SK-N-SH (cell line): ENCODE measurements at regions not wholly inside any gene's neighbourhood (a gene's known extent, or its start where the extent isn't known, plus 50 kb on each side); places are given as distances from the start of the nearest gene placed in this dataset.

ENCODE experiments used
- CTCF ChIA-PET: fragments of 300-600, 350-600 bp; formaldehyde crosslinking; extraction: SDS; loops from one replicate; lab custom pipeline; 2021; lab: Yijun Ruan, JAX
- POLR2A ChIA-PET: fragments of 350-600 bp; sonication (Branson Sonifier 250); formaldehyde crosslinking; extraction: SDS; loops from one replicate; lab custom pipeline; 2020; ENCODE audit warnings: antibody characterized with exemption, inconsistent platforms; lab: Yijun Ruan, JAX
- DNase-seq: peaks from one replicate; pipeline ENCODE4 v3.0.0; 2012
- H2AFZ ChIP-seq: fragments of 200-600 bp; sonication (generic); 2 replicates; pipeline ENCODE4 v1.8.1; 2016; ENCODE audit warnings: antibody characterized with exemption, mild to moderate bottlenecking, low read depth
- H3F3A ChIP-seq: fragments of 200-600 bp; sonication (generic); replicated peaks from 2 replicates; pipeline ENCODE3; 2016; ENCODE audit warnings: antibody characterized with exemption, mild to moderate bottlenecking; ENCODE audit not compliant: insufficient read depth
- H3K27ac ChIP-seq, 2 experiments: fragments of 200-500 bp in 1 of 2; fragments of 200-600 bp in 1 of 2; sonication (Bioruptor generic) in 1 of 2; sonication (generic), shearing (Covaris generic) in 1 of 2; 2 replicates each; pipeline versions ENCODE4 v1.5.1 to v1.6.1; 2014 to 2016; ENCODE audit warnings: low read depth in 2 of 2, inconsistent platforms in 1 of 2, low read length in 1 of 2, mild to moderate bottlenecking in 1 of 2, mixed read lengths in 1 of 2
- H3K27me3 ChIP-seq: fragments of 200-600 bp; sonication (generic), shearing (Covaris generic); 2 replicates; pipeline ENCODE4 v1.6.1; 2016; ENCODE audit warnings: mixed run types; ENCODE audit not compliant: insufficient read depth
- H3K36me3 ChIP-seq, 2 experiments: fragments of 200-500 bp in 1 of 2; fragments of 200-600 bp in 1 of 2; sonication (Bioruptor generic) in 1 of 2; sonication (generic) in 1 of 2; replicated peaks in 1 of 2; 2 replicates each; pipeline versions ENCODE3 to v1.5.1; 2014 to 2016; ENCODE audit warnings: low read length in 1 of 2, mild to moderate bottlenecking in 1 of 2; ENCODE audit not compliant: insufficient read depth in 2 of 2, control insufficient read depth in 1 of 2
- H3K4me1 ChIP-seq, 2 experiments: fragments of 200-500 bp in 1 of 2; fragments of 200-600 bp in 1 of 2; sonication (Bioruptor generic) in 1 of 2; sonication (generic), shearing (Covaris generic) in 1 of 2; 2 replicates each; pipeline versions ENCODE4 v1.5.1 to v1.6.1; 2014 to 2016; ENCODE audit warnings: low read depth in 1 of 2, low read length in 1 of 2, mixed run types in 1 of 2; ENCODE audit not compliant: insufficient read depth in 2 of 2, control insufficient read depth in 1 of 2
- H3K4me2 ChIP-seq: fragments of 200-600 bp; sonication (generic), shearing (Covaris generic); 2 replicates; pipeline ENCODE4 v1.6.1; 2017; ENCODE audit warnings: mixed run types
- H3K4me3 ChIP-seq, 2 experiments: fragments of 200-500 bp in 1 of 2; fragments of 200-600 bp in 1 of 2; sonication (Bioruptor generic) in 1 of 2; sonication (generic), shearing (Covaris generic) in 1 of 2; 2 replicates each; pipeline versions ENCODE4 v1.5.1 to v1.8.1; 2014 to 2016; ENCODE audit warnings: low read depth in 2 of 2, inconsistent platforms in 1 of 2, low read length in 1 of 2, mild to moderate bottlenecking in 1 of 2, mixed read lengths in 1 of 2, moderate library complexity in 1 of 2
- H3K79me2 ChIP-seq: fragments of 200-600 bp; sonication (generic); 2 replicates; pipeline ENCODE4 v1.8.1; 2017; ENCODE audit warnings: mild to moderate bottlenecking; ENCODE audit not compliant: insufficient read depth
- H3K9ac ChIP-seq: fragments of 200-600 bp; sonication (generic); 2 replicates; pipeline ENCODE4 v1.6.1; 2017; ENCODE audit warnings: mixed run types
- H3K9me2 ChIP-seq: fragments of 200-600 bp; sonication (generic); 2 replicates; pipeline ENCODE4 v1.6.1; 2017; ENCODE audit warnings: mixed run types
- H3K9me3 ChIP-seq: fragments of 200-600 bp; sonication (generic); 2 replicates; pipeline ENCODE4 v1.6.1; 2017; ENCODE audit warnings: mixed run types, mild to moderate bottlenecking, moderate library complexity
- H4K20me1 ChIP-seq: fragments of 200-600 bp; sonication (generic); 2 replicates; pipeline ENCODE4 v1.6.1; 2017; ENCODE audit warnings: mild to moderate bottlenecking, mixed run types; ENCODE audit not compliant: insufficient read depth
- FOSL2 ChIP-seq: IDR thresholded peaks from 2 replicates; pipeline ENCODE4 v1.4.0; 2012; ENCODE audit warnings: low read depth, mild to moderate bottlenecking, moderate library complexity, borderline replicate concordance
- FOXM1 ChIP-seq: IDR thresholded peaks from 2 replicates; pipeline ENCODE4 v1.4.0; 2012; ENCODE audit warnings: low read depth, mild to moderate bottlenecking
- GATA2 ChIP-seq: sonication (generic); formaldehyde crosslinking; IDR thresholded peaks from 2 replicates; pipeline ENCODE4 v1.5.0; 2020; ENCODE audit warnings: mild to moderate bottlenecking, missing genetic modification reagents
- RAD21 ChIP-seq: IDR thresholded peaks from 2 replicates; pipeline ENCODE4 v1.6.1; 2012; ENCODE audit warnings: mild to moderate bottlenecking, low read length
- RFX5 ChIP-seq: IDR thresholded peaks from 2 replicates; pipeline ENCODE4 v1.6.1; 2012; ENCODE audit warnings: mild to moderate bottlenecking, improper control_type of control experiment, low read length
- RXRA ChIP-seq: IDR thresholded peaks from 2 replicates; pipeline ENCODE4 v1.4.0; 2012; ENCODE audit warnings: low read depth, mild to moderate bottlenecking, borderline replicate concordance
- SMC3 ChIP-seq: IDR thresholded peaks from 2 replicates; pipeline ENCODE4 v1.6.1; 2012; ENCODE audit warnings: low read depth, low read length, improper control_type of control experiment
- TAF1 ChIP-seq: IDR thresholded peaks from 2 replicates; pipeline ENCODE4 v1.6.1; 2012; ENCODE audit warnings: low read depth, mild to moderate bottlenecking, low read length, moderate library complexity, borderline replicate concordance
- TCF12 ChIP-seq: IDR thresholded peaks from 2 replicates; pipeline ENCODE4 v1.4.0; 2012
- YY1 ChIP-seq: IDR thresholded peaks from 2 replicates; pipeline ENCODE4 v1.4.0; 2012; ENCODE audit warnings: low read depth, mild to moderate bottlenecking
- WGBS: methylation state at CpG from one replicate; pipeline ENCODE4 v1.1.6; 2017; ENCODE audit warnings: low lambda C conversion rate; 5-methylcytosine and 5-hydroxymethylcytosine counted together
- TF ChIP-seq, protein P1 (sequence below): IDR thresholded peaks from 2 replicates; pipeline ENCODE4; 2012
- TF ChIP-seq, protein P2 (sequence below): fragments of 200-600 bp; sonication (generic); IDR thresholded peaks from 2 replicates; pipeline ENCODE4 v1.6.1; 2017; ENCODE audit warnings: antibody characterized with exemption, mild to moderate bottlenecking, moderate library complexity
- TF ChIP-seq, protein P3 (sequence below): IDR thresholded peaks from 2 replicates; pipeline ENCODE4 v1.4.0; 2012; ENCODE audit warnings: low read depth, borderline replicate concordance
- TF ChIP-seq, protein P4 (sequence below): fragments of 150-350 bp; IDR thresholded peaks from 2 replicates; pipeline ENCODE4 v1.6.1; 2016; ENCODE audit warnings: mild to moderate bottlenecking, low read depth, low read length

DNA sequence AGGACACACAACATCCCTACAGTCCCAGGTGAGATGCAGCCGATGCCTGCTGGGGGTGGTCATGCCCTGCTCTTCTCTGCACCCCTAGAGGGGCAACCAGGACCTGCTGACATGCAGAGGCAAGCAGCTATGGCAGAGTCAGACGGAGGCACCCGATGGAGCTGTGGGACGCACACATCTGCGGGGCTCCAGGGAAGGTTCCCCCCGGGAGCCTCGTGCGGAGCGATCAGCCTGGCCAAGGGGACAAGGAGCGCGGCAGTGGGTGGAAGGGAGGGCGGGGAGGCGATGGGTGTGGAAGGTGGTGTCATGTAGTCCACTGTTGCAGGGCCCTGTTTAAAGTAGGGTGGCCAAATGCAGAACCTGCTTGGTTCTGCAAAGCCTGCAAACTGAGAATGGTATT is 143.0 kb upstream of the AJAP1 start:
- H3K36me3 ChIP-seq = no peaks in the 10 kb centered on the region
- ChIA-PET CTCF (no interaction called here), POLR2A (no interaction called here)
- no peak for DNase-seq
- H3K4me3 ChIP-seq = no peak overlapping the region
- H3K4me2 ChIP-seq = no peak overlapping the region
- no peaks in the 10 kb centered on the region for H3K27me3 ChIP-seq
- no peak overlapping the region for H3K27ac ChIP-seq
- TF ChIP-seq RXRA = no peak
- TF ChIP-seq FOSL2 = no peak
- TF ChIP-seq RFX5 = no peak
- no peak for TF ChIP-seq RAD21
- TF ChIP-seq, protein P1, sequence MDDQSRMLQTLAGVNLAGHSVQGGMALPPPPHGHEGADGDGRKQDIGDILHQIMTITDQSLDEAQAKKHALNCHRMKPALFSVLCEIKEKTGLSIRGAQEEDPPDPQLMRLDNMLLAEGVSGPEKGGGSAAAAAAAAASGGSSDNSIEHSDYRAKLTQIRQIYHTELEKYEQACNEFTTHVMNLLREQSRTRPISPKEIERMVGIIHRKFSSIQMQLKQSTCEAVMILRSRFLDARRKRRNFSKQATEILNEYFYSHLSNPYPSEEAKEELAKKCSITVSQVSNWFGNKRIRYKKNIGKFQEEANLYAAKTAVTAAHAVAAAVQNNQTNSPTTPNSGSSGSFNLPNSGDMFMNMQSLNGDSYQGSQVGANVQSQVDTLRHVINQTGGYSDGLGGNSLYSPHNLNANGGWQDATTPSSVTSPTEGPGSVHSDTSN = no peak
- no peak for TF ChIP-seq TCF12
- TF ChIP-seq TAF1 = no peak
- no peak for TF ChIP-seq FOXM1
- TF ChIP-seq, protein P2, sequence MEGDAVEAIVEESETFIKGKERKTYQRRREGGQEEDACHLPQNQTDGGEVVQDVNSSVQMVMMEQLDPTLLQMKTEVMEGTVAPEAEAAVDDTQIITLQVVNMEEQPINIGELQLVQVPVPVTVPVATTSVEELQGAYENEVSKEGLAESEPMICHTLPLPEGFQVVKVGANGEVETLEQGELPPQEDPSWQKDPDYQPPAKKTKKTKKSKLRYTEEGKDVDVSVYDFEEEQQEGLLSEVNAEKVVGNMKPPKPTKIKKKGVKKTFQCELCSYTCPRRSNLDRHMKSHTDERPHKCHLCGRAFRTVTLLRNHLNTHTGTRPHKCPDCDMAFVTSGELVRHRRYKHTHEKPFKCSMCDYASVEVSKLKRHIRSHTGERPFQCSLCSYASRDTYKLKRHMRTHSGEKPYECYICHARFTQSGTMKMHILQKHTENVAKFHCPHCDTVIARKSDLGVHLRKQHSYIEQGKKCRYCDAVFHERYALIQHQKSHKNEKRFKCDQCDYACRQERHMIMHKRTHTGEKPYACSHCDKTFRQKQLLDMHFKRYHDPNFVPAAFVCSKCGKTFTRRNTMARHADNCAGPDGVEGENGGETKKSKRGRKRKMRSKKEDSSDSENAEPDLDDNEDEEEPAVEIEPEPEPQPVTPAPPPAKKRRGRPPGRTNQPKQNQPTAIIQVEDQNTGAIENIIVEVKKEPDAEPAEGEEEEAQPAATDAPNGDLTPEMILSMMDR = no peak
- TF ChIP-seq, protein P3, sequence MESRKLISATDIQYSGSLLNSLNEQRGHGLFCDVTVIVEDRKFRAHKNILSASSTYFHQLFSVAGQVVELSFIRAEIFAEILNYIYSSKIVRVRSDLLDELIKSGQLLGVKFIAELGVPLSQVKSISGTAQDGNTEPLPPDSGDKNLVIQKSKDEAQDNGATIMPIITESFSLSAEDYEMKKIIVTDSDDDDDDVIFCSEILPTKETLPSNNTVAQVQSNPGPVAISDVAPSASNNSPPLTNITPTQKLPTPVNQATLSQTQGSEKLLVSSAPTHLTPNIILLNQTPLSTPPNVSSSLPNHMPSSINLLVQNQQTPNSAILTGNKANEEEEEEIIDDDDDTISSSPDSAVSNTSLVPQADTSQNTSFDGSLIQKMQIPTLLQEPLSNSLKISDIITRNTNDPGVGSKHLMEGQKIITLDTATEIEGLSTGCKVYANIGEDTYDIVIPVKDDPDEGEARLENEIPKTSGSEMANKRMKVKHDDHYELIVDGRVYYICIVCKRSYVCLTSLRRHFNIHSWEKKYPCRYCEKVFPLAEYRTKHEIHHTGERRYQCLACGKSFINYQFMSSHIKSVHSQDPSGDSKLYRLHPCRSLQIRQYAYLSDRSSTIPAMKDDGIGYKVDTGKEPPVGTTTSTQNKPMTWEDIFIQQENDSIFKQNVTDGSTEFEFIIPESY = no peak
- TF ChIP-seq YY1 = no peak
- no peak for TF ChIP-seq SMC3
- TF ChIP-seq, protein P4, sequence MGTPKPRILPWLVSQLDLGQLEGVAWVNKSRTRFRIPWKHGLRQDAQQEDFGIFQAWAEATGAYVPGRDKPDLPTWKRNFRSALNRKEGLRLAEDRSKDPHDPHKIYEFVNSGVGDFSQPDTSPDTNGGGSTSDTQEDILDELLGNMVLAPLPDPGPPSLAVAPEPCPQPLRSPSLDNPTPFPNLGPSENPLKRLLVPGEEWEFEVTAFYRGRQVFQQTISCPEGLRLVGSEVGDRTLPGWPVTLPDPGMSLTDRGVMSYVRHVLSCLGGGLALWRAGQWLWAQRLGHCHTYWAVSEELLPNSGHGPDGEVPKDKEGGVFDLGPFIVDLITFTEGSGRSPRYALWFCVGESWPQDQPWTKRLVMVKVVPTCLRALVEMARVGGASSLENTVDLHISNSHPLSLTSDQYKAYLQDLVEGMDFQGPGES = no peak
- TF ChIP-seq GATA2 = no peak
- no peak overlapping the region for H2AFZ ChIP-seq
- WGBS = 58% methylated on average over 13 of the region's 13 CpGs
- no peaks in the 10 kb centered on the region for H4K20me1 ChIP-seq
- H3K79me2 ChIP-seq = no peaks in the 10 kb centered on the region
- H3K9ac ChIP-seq = no peak overlapping the region
- no peaks in the 10 kb centered on the region for H3K9me3 ChIP-seq
- H3F3A ChIP-seq = no peaks in the 10 kb centered on the region
- H3K9me2 ChIP-seq = no peaks in the 10 kb centered on the region
- H3K4me1 ChIP-seq = no peaks in the 10 kb centered on the region
